Activated CD8-positive, alpha-beta memory T cell treated with anti-CD3 and anti-CD28 coated beads, Interleukin-2, amount 50 U/mL, for 24 hours (primary cell): ENCODE measurements at regions not wholly inside any gene's neighbourhood (a gene's known extent, or its start where the extent isn't known, plus 50 kb on each side); places are given as distances from the start of the nearest gene placed in this dataset.
"Not testable (repeated sequence)": the region's sequence is repeated elsewhere in the genome, so short reads cannot be mapped to it uniquely, and the experiment has no call there.

Experiments
- DNase-seq: peaks from one replicate; pipeline ENCODE4 v3.0.0-alpha.2; 2020; ENCODE audit errors: extremely low read depth

DNA sequence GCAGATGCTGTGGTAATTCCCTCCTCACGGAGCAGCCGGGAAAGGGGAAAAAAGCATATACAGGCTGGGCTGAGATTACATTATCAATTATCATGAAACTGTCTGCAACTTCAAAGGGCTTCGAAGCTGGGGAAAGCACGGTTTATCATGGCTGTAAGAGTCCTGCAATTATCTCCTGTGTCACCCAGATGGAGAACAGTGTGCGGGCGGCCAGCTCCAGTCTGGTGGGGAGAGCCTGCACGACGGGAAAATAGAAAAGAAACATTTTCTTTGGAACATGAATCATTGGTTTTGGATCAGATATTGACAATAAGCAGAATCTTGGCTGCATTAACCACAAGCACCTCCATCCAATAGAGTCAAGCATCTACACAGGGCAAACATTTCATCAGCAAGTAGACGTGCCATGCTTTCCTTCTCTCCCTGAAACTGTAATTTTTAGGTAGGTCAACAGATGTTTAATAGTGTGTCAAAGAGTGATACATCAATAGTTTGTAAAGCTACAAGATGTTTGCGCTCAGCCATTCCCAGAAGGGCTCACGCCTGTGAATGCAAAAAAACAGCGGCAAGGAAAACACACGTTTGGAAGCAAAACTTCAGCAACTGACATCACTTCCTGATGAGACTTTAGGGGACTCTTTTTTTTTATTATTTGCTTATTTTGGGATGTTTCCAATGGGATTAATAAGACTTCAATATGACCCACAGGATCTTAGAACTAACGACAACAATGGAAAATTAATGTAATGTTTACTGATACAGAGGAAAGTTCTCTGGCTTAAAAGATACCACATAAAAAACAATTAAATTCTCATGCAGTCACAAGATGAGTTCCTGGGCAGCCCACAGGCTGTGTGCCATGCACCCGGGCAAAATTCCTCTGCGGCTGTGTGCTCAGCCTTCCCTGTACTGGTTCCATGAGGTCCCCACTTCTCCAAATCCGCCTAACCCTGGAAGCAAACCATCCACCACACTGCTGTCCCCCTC is 111.0 kb upstream of the SALL3 start:
- no peak for DNase-seq

DNA sequence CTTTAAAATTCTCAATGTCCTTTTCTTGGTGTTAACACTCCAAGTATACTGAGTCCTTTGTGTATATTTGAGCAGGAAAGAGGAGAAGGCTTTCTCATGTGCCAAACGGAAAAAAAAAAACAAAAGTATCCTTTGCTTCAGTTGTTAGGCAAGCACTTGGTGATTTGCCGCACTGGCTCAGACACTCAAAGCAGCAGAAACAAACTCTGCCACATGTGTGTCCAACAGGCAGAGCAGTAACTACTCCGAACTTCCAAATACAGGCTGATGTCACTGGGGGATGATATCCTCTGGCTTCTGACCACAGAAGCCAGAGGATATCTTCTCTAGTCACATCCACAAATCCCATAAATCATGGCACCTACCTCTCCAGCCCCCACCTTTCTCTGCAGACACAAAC is 108.0 kb upstream of the SALL3 start:
- DNase-seq: no peak

- DNase-seq: no peak
Observed at GRCh38 chr18:78873926-78874500, 105.6 kb upstream of the SALL3 start.

DNA sequence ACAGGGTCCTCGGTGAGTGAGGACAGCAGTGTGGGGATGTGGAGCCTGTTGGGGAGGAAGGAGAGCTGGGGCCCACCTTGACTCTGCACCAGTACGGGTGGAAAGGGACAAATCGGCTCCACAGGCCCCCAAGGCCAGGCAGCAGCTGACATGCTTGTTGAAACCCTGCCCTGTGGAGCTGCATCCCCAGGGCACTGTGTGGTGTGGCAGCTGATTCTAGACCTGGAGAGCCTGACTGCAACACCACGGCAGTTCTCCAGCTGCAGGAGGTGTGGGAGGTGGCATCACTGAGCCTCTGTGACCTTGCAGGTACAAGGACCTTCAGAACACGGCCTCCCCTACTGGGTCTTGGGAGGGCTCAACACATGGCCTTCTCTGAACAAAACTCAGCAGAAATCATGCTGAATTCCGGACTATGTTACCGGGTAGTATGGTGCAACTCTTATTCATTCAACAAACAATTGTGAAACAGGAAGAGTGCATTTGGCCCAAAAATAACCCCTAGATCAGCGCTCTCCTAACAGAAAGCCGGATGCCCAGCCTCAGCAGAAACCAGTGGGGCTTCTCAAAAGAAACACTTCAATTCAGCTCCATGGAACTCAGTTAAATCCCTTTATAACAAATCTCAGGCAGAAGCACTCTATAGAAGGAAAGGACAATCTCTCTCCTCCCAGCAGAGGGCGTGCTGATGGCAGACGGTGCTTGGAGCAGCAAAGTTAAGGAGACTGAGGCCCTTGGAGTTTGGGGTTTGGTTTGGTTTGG is 104.4 kb upstream of the SALL3 start:
- no peak for DNase-seq

DNA sequence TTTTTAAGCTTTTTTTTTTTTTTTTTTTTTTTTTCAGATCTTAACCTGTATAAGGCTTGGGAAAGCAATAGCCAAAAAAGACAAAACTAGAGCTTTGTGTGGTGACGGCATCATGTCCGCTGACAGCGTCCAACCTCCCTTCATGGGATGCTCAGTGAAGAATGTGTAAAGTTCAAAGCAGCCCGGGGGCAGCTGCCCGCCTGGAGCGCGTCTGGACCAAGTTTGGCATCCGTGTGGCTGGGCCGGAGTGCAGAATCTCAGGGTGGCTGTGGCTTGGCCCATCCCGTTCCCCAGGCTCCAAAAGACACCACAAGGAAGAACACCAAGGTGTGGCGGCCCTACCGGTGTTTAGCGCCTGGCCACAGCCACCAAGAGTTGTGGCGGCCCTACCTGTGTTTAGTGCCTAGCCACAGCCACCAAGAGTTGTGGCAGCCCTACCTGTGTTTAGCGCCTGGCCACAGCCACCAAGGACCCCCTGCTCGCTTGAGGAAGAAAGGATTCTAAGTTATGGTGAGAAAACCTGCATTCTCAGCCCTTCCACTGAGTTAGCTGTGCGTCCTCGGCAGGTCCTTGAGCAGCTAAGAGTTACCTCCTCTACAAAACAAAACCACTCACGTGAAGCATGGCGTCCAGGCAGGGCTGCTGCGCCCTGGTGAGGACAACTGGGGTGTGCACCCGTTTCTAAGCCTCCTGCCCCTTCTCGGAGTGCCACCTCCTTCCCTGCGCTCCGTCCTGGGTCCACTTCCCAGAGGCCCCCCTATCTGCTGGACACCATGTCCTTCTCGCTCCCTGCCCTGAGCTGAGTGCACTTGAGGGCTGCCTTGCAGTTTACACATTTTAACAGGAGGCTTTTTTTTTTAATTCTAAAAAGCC is 103.6 kb upstream of the SALL3 start:
- no peak for DNase-seq

DNA sequence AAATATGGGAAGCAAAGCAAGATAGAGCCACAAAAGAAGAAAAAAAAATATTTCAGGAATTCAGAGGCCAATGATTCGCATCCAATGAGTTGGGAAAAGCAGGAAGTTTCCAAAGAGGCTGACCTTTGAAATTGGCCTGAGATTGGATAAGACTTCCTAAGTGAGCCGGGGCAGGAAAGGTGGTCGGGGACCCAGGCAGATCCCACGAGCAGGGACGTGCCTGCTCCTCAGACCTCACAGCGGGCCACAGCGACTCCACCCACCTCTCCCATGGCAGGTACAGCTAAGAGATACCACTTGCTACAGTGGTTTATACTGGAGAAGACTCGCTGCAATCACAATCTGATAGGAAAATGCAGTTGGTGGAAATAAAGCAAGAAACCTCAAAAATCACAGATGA is 102.8 kb upstream of the SALL3 start:
- DNase-seq: no peak

- DNase-seq: no peak
Observed at GRCh38 chr18:78878335-78878734, 101.3 kb upstream of the SALL3 start.

- not testable (repeated sequence) for DNase-seq
Observed at GRCh38 chr18:78879072-78879883, 100.3 kb upstream of the SALL3 start.

- DNase-seq: no peak
Observed at GRCh38 chr18:78882585-78882984, 97.0 kb upstream of the SALL3 start.

DNA sequence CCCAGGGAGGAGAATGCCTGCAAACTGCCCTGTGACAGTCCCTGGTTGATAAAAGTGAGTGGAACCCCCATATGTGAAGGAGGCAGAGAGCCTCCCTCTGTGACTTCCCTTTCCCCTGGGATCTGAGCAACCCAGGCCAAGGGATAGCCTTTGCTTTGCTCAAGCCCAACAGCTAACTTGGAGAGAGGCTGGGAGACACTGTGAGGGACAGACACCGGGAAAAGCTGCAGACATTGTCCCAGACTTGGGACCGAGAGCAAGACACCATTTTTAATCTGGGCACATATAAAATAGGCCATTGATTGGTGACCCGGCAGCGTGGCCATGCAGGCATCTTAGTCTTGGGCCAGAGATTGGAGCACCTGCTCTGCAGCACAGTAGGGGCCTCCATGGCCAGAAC is 96.1 kb upstream of the SALL3 start:
- no peak for DNase-seq

DNA sequence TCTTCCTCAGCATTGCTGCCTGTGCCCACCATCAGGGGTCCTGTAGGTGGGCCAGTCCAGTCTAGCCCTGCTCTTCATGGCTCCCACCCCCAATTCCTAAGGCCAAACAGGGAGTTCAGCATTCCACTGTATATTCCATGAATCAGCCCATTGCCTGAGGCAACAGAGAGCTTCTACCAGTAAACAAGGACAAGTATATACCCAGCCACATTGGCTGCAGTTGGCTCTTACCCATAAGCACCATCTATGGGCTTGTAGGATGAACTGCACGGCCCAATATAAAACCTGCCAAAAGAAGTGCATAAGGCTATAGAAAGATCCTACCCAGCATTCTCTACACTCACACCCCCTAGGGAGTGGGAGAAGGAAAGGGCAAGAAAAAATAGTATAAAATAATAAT is 95.1 kb upstream of the SALL3 start:
- no peak for DNase-seq

DNA sequence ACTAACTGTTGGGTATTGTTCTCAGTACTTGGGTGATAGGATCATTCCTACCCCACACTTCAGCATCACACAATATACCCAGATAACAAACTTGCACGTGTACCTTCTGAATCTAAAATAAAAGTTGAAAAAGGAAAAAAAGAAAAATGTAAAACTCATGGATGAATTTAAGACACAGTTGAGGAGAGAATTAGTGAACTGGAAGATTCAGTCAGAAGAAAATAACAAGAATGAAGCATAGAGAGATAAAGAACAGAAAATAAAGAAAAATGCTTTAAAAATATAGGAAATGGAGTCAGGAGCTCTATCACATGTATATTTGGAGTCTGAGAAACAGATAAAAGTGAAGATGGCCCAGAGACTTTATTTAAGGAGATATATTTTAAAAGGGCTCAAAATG is 90.4 kb upstream of the SALL3 start:
- DNase-seq: no peak

GRCh38 chr18:78890388-78890787 is 89.2 kb upstream of the SALL3 start:
- DNase-seq: no peak

- DNase-seq: no peak
Observed at GRCh38 chr18:78891185-78891762, 88.3 kb upstream of the SALL3 start.

DNA sequence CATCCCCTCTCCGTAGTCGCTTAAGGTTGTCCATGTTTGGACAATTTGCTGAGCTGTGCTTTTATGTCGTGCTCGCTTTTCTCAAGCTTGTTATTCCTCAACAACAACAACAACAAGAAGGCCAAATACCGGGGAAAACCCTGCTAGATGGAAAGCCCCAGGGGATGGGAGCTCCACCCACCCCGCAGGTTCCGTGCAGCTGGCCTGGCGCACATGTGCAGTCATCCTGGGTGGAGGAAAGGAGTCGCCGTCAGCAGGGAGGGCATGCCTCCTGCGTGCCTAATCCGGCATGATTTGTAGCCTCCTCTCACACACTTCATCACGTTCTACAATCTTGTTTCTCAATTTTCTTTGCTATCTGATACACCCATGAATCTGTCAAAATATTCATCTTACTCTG is 87.4 kb upstream of the SALL3 start:
- DNase-seq: no peak

DNA sequence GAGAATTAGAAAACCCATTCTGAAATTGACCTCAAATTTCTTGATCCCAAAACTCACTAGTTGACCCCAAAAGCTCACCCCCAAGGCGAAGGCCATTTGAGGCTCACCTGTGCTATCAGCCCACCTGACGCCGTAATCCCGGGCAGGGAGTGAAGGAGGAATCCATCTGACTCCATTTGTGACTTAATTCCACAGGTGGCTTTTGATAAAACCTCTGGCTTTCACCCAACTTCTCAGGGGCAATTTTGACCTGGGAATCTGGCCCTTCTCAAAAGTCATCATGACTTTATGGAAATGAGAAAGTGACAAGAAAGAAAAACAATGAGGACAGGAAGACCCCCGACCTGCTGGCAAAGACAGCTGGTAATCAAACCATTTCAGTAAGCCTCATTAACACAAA is 86.9 kb upstream of the SALL3 start:
- DNase-seq: no peak

DNA sequence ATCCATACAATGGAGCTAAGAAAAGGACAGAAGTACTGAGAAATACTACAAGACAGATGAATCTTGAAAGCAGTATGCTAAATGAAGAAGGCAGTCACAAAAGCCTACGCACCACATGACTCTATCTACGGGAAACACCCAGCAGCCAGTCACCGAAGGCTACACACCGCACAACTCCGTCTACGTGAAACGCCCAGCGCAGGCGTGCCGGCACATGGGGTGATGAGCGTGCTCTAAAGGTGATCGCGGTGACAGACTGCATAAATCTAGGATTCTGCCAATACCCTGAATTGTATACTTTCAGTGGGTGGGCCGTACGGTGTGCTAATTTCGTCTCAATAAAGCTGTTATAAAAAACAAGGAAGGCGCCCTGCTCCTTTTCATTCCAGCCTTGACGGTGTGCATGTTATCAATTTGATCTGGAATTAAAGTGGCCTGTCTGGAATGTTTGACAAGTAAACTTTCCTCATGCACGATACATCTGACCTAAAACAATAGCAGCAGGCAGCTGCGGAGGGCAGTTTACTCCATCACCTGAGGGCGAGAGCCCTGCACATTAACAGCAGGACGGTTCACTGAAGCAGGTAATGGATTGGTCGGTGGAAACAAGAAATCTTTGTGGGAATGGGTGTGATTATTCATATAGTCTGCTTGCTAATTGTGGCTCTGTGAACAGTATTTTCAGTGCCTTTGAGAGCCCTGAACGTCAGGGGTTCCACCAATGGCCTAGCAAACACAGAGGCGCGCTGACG is 86.2 kb upstream of the SALL3 start:
- DNase-seq: no peak

DNA sequence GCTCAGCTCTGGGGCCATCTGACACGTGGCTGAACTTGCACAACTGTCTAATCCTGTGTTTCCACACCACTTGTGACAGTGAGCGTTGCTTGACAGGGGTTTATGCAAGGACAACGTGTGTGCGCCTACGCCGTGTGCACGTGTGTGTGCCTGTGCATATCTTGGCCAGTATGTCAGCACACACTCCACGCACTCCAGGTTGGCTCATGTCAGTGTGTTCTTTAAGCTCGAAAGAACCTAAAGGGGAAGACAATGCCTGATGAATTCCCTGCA is 85.6 kb upstream of the SALL3 start:
- no peak for DNase-seq

DNA sequence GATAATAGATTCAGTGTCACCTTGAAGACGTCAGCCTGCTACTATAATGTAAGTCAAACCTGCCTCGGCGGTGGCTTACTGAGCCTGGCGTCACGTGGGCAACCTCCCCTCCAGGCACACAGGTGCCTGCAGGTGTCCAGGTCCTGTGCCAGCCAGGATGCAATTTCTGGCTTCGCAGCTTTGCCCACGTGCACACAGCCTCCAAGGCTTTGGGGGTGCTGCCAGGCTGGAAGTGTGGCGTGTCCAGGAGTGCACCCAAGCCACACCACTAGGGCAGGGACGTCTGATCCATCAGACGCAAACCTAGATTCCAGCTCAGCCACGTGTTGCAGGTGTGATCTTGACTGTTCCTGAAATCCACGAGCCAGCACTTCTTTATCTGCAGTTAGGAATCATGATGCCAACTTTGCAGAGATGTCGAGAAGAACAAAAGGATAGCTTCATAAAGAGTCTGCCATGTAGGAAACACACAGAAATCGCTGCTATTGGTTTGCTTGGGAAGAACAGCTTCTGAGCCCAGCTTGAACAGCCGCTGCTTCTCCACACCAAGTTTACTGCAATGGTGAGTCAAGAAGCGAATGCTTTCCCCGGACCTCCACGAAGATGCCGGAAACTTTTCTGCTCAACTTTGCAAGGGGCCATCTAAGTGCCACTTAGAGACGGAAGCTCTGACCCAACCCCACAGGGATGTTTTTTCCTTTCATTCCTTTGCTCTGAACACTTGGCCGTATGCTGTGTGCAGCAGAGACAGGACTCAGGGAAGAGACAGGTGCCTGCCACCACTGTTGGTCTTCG is 84.2 kb upstream of the SALL3 start:
- DNase-seq: no peak
